HUES48 (cell line): ENCODE measurements at regions not wholly inside any gene's neighbourhood (a gene's known extent, or its start where the extent isn't known, plus 50 kb on each side); places are given as distances from the start of the nearest gene placed in this dataset.
A peak's percentile ranks its signal among the peaks of the same experiment; 100 is the strongest.

Experiments
- H3K27ac ChIP-seq: one replicate; pipeline ENCODE4 v1.7.0; 2013; ENCODE audit warnings: low read depth, low read length, inconsistent platforms
- H3K27me3 ChIP-seq: 2 replicates; pipeline ENCODE4 v1.6.1; 2013; ENCODE audit warnings: mild to moderate bottlenecking, low read length; ENCODE audit not compliant: control insufficient read depth, insufficient read depth
- H3K36me3 ChIP-seq: 2 replicates; pipeline ENCODE4 v1.6.1; 2013; ENCODE audit warnings: low read length; ENCODE audit not compliant: control insufficient read depth, insufficient read depth
- H3K4me1 ChIP-seq: 2 replicates; pipeline ENCODE4 v1.6.1; 2013; ENCODE audit warnings: mild to moderate bottlenecking, low read length; ENCODE audit not compliant: control insufficient read depth, insufficient read depth
- H3K4me3 ChIP-seq: 2 replicates; pipeline ENCODE4 v1.5.1; 2013; ENCODE audit warnings: mild to moderate bottlenecking, low read depth, low read length
- H3K9ac ChIP-seq: 2 replicates; pipeline ENCODE4 v1.6.1; 2013; ENCODE audit warnings: mild to moderate bottlenecking, low read depth, low read length, moderate library complexity
- H3K9me3 ChIP-seq: 2 replicates; pipeline ENCODE4 v1.6.1; 2013; ENCODE audit warnings: low read length; ENCODE audit not compliant: control insufficient read depth, insufficient read depth

DNA sequence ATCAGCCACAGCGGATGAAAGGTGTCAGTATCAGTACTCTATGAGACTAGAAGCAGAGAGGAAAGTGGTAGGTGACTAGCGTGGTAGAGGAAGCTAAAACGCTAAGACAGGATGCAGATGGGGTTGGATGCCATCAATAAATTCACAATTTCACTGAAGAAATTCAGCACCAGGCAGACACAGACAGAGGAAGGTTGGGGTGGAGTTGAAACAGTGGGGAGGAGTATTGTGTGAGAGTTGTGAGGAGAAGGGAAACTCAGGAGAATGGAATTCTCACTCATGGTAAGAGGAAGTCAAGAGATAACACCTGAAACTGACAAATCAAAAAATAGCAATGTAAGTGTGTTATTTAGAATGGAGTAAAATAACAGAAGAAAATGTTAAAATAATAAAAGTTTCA is 208.5 kb upstream of the DAB1 start:
- Histone ChIP-seq H3K27me3 (no peaks in the 10 kb centered on the region), H3K4me1 (peaks cover 17% of the 10 kb centered on the region), H3K36me3 (no peaks in the 10 kb centered on the region), H3K9me3 (no peaks in the 10 kb centered on the region), H3K4me3 (no peak overlapping the region), H3K9ac (no peak overlapping the region), H3K27ac (no peak overlapping the region)

GRCh38 chr1:57627612-57628011 is 203.8 kb upstream of the DAB1 start:
- no peak overlapping the region for H3K9ac ChIP-seq
- no peaks in the 10 kb centered on the region for H3K9me3 ChIP-seq
- no peak overlapping the region for H3K27ac ChIP-seq
- no peaks in the 10 kb centered on the region for H3K36me3 ChIP-seq
- H3K4me1 ChIP-seq, result peaks cover 30% of the 10 kb centered on the region
- H3K27me3 ChIP-seq, result no peaks in the 10 kb centered on the region
- H3K4me3 ChIP-seq, result no peak overlapping the region

DNA sequence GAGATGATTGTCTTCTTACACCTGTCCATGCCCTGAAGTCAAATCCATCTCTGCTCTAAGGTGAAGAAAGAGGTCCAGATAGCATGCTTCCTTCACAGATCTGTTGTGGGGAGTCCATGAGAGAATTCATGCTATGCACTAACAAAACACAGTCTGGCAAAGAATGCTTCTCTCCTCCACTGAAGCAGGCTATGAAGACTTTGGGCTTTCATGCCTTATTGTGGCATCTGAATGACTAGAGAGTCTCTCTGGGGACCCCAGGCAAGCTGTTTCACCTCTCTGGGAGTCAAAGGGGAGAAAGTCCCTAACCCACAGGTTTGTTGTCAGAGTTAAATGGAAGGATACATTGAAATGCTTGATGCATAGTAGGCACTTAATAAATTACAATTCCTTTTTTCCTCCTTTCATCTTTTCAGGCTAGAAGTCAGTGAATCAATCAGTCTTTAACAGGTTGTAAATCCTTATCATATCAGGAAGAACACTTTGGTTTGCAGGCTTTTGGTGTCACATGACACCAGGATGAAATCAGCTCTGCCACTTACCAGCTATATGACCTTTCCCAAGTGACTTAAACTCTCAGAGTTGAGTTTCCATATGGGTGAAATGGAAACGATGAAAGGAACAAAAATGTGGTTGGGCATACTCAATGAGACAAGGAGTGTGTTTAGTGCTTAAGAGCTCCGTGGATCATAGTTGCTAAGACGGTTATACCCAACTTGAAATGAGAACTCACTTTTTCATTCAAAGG is 200.1 kb upstream of the DAB1 start:
- no peaks in the 10 kb centered on the region for H3K36me3 ChIP-seq
- H3K4me1 ChIP-seq, result peaks cover 26% of the 10 kb centered on the region
- no peak overlapping the region for H3K9ac ChIP-seq
- H3K27ac ChIP-seq, result peak overlapping the region; percentile 62
- no peaks in the 10 kb centered on the region for H3K27me3 ChIP-seq
- no peaks in the 10 kb centered on the region for H3K9me3 ChIP-seq
- no peak overlapping the region for H3K4me3 ChIP-seq

- Histone ChIP-seq H3K36me3 (no peaks in the 10 kb centered on the region), H3K9me3 (no peaks in the 10 kb centered on the region), H3K4me3 (no peak overlapping the region), H3K27me3 (no peaks in the 10 kb centered on the region), H3K27ac (peak overlapping the region; percentile 62), H3K9ac (no peak overlapping the region), H3K4me1 (peaks cover 26% of the 10 kb centered on the region)
Observed at GRCh38 chr1:57623039-57623790, 199.4 kb upstream of the DAB1 start.

DNA sequence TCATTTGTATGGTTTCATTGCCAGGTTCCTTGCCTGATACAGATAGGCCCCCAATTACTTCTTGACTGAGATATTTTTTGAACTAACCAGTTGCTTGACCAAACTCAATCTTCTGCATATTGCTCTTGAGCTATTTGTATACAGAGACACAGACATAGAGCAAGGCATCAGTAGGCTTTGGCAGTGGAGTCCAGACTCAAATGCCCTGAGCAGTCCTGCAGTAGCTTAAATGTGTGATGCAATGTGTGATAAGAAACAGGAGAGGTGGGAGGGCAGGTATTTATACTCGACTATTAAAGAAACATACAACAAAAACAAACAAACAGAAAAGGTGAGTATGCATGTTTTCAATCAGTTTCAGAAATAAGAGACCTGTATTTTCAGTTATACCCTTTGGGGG is 197.9 kb upstream of the DAB1 start:
- Histone ChIP-seq H3K9ac (no peak overlapping the region), H3K27ac (no peak overlapping the region), H3K27me3 (no peaks in the 10 kb centered on the region), H3K9me3 (no peaks in the 10 kb centered on the region), H3K36me3 (no peaks in the 10 kb centered on the region), H3K4me1 (peaks cover 26% of the 10 kb centered on the region), H3K4me3 (no peak overlapping the region)

DNA sequence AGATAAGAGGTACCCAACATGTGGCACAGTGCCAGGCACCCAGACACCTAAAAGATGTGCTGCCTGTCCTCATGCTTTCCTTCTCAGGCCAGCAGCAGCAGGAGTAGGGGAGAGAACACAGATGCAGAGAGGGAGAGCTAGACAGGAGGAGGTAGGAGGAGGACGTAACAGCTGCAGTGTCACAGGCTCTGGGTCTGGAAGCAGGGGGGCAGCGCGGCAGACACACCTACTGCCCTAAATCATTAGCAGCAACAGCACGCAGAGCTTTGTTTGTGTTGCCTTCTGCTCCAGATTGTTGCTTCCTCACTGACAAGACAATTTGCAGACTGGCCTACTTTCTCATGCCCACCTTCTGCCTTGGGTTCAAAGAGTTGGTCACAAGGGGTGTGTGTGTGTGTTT is 196.7 kb upstream of the DAB1 start:
- Histone ChIP-seq H3K27ac (no peak overlapping the region), H3K9me3 (no peaks in the 10 kb centered on the region), H3K4me1 (peaks cover 25% of the 10 kb centered on the region), H3K4me3 (no peak overlapping the region), H3K9ac (no peak overlapping the region), H3K27me3 (no peaks in the 10 kb centered on the region), H3K36me3 (no peaks in the 10 kb centered on the region)

- Histone ChIP-seq H3K4me1 (no peaks in the 10 kb centered on the region; the same call in 1 of the 2 replicates), H3K27ac (no peak overlapping the region), H3K9me3 (no peaks in the 10 kb centered on the region), H3K27me3 (no peaks in the 10 kb centered on the region), H3K9ac (no peak overlapping the region), H3K36me3 (no peaks in the 10 kb centered on the region), H3K4me3 (no peak overlapping the region)
Observed at GRCh38 chr1:57616921-57617320, 193.1 kb upstream of the DAB1 start.

DNA sequence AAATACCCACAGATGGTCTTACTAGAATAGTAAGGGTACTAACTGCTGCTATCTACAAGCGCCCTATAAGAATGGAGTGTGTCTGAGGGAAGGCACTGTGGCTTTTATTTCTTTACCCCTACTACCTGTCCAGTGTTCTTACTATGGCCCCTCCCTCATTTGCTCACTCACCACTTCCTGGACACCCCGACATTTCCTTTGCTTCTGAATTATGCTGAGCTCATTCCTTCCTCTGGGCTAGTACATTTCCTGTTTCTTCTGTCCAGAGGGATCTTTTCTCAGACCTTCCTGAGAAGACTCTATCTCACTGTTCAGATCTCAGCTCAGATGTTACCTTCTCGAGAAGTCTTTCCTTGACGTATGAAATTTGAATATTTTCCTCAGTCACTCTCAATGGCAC is 192.1 kb upstream of the DAB1 start:
- Histone ChIP-seq H3K36me3 (no peaks in the 10 kb centered on the region), H3K9ac (no peak overlapping the region), H3K4me1 (no peaks in the 10 kb centered on the region; the same call in 1 of the 2 replicates), H3K27ac (no peak overlapping the region), H3K27me3 (no peaks in the 10 kb centered on the region), H3K4me3 (no peak overlapping the region), H3K9me3 (no peaks in the 10 kb centered on the region)

- Histone ChIP-seq H3K27ac (no peak overlapping the region), H3K4me1 (no peaks in the 10 kb centered on the region), H3K9me3 (no peaks in the 10 kb centered on the region), H3K4me3 (no peak overlapping the region), H3K36me3 (no peaks in the 10 kb centered on the region), H3K27me3 (no peaks in the 10 kb centered on the region), H3K9ac (no peak overlapping the region)
Observed at GRCh38 chr1:57612833-57613232, 189.0 kb upstream of the DAB1 start.

GRCh38 chr1:57605933-57606332 is 182.1 kb upstream of the DAB1 start:
- Histone ChIP-seq H3K4me3 (no peak overlapping the region), H3K27me3 (no peaks in the 10 kb centered on the region), H3K36me3 (no peaks in the 10 kb centered on the region), H3K9ac (no peak overlapping the region), H3K4me1 (peaks cover 24% of the 10 kb centered on the region), H3K9me3 (no peaks in the 10 kb centered on the region), H3K27ac (peak overlapping the region; percentile 71)

DNA sequence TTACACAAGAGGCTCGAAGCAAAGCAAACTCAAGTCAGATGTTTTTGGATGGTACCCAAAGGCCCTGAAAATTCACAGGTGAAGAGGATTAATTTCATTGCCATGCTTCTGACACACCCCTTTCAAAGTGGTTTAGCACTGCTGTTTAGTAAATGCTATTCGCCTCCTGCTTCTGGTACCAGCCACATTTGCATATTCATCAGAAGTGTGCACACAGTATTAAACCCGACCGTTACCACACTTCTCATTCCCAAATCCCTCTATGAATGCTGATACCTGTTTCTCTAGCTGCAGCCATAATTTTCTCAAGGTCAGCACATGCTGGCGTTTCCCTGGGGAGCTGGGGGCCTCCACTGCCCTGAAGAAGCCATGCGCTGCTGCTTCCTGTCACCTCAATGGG is 179.8 kb upstream of the DAB1 start:
- Histone ChIP-seq H3K27me3 (no peaks in the 10 kb centered on the region), H3K9me3 (no peaks in the 10 kb centered on the region), H3K27ac (no peak overlapping the region), H3K9ac (no peak overlapping the region), H3K4me1 (peaks cover 44% of the 10 kb centered on the region), H3K36me3 (no peaks in the 10 kb centered on the region), H3K4me3 (no peak overlapping the region)
